Right ventricle myocardium inferior (tissue), 1 donor: ENCODE measurements at regions not wholly inside any gene's neighbourhood (a gene's known extent, or its start where the extent isn't known, plus 50 kb on each side); places are given as distances from the start of the nearest gene placed in this dataset.

Experiments
- ATAC-seq: fragments of 200-7000 bp; cut with Tn5 transposase; one replicate; pipeline ENCODE4 v1.9.1; 2020; ENCODE audit warnings: mild to moderate bottlenecking, moderate library complexity
- DNase-seq: peaks from one replicate; pipeline ENCODE4 v3.0.0; 2021; ENCODE audit errors: missing footprints
- intact Hi-C: fragments of 100-400 bp; cut with DNase I; formaldehyde crosslinking; loops from one replicate; pipeline ENCODE4 v1.11.0; 2022
- donor health status: DM: no; HTN: yes; CAD: no; lungs with severe emphysema.

DNA sequence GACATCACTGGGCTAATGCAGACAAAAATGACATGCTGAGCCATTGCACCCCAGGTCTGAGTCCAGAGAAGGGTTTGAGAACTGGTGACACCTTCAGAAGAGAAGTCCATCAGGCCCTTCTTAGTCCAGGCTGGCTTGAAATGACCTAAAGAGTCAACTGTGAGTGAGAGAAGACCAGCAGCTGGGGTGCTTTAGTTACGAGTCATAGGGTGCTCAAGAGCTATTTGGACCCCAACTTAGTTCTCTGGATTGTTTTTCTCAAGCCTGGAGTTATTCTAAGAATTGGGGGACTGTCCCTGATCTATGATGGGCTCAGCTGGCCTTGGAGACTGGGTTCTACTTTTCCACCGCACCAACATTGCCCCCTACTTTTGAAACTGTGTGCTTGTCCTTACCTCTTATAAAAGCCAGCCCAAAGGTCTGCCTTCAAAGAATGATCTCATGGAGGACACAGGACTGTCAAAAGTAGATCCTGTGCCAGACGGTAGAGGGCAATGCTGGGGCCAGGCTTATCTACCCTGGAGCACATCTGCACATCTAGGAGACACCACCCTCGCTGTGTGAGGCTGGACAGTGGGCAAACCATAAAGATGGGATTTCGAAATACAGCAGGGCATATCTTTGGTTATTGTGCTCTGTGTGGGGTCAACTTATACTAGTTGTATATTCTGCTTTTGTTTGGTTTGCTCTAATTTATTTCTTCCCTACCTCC is 333.0 kb upstream of the SLC14A2 start:
- ATAC-seq (no peak), DNase-seq (no peak)
- intact Hi-C loops, result no loop called here

DNA sequence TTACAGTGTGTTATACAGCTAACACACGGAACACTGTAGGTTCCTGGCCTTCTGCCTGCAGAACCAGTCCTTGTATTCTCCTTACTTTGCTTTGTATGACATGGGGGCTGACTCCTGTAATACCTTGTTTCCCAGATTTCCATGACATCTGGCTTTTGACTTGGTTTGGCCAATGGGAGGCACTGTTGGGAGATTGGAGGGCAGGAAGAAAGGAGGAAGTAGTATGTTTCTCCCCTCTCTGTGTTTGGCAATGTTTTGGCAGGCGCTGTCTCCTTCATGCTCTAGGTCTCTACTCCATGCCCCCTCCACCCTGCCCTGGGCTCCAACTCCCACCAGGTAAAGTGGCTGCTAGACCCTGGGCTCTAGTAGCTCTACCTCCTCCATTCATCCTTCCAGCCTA is 331.1 kb upstream of the SLC14A2 start:
- no peak for DNase-seq
- intact Hi-C loops, result no loop called here
- no peak for ATAC-seq

DNA sequence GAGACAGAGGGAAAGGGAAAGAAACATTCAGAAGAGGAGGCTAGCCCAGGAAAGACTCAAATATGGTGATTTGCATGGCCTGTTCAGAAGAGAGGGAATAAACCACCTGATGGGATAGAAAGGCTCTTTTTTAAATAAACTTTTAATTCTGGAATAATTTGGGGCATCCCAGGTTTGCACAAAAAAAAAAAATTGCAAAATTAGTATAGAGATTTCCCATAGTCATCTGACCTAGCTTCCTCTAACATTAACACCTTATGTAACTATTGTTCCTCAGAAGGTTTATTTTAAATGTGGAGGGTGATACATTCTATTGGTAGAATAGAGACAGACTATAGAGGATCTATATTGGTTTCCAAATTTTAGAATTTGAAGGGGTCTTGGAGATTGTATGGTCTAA is 330.4 kb upstream of the SLC14A2 start:
- no peak for ATAC-seq
- intact Hi-C loops, result no loop called here

DNA sequence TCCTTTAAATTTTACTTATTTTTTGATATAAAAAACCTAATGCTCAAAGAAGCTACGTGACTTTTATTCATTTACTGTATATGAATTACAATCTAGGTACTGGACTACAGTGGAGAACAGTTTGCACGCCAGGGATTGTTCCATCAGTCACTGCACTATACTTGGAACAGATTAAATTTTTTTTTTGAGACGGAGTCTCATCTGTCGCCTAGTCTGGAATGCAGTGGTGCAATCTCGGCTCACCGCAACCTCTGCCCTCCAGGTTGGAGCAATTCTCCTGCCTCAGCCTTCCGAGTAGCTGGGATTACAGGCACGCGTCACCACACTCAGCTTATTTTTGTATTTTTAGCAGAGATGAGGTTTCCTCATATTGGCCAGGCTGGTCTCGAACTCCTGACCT is 330.0 kb upstream of the SLC14A2 start:
- ATAC-seq (no peak), DNase-seq (no peak)
- intact Hi-C loops, result no loop called here

More for the DNA sequence above, 330.4 kb upstream of the SLC14A2 start:
- DNase-seq, result no peak

DNA sequence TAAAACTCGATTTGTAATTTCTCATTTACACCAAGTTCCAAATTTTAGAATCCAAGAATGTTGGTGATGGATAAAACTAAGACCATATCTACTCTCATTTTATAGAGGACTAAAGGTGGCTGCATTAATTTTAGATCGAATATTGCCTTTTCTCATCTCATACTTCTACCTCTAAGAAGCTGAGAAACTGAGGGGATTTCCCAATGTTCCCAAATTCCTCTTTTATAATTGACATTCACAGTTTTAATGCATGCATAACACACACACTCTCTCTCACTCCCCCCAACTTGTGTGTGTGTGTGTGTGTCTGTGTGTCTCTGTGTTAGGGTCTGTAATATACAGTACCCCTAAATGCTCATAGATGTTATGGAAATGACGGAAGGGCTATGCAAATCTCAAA is 328.8 kb upstream of the SLC14A2 start:
- no peak for DNase-seq

DNA sequence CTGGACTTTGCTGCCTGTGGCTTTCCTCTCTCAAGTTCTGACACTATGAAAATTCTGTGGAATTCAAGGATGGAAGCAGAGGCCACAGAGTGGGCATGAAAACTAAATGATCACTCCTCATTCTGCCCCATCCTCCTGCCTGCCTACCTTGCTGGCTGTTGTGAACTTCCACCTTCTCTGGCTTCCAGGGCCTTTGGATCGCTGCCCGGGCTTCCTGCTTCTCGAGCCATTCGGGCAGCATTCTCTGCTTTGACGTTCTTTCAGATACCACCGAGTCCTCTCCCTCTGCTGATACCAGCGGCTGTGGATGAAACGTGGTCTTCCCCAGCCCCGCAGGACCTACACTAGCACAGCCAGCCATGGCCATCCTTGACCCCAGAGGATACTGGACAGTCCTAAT is 327.7 kb upstream of the SLC14A2 start:
- ATAC-seq (no peak), DNase-seq (no peak)
- intact Hi-C loops, result no loop called here

More for the DNA sequence above, 328.8 kb upstream of the SLC14A2 start:
- intact Hi-C loops, result no loop called here
- no peak for ATAC-seq

DNA sequence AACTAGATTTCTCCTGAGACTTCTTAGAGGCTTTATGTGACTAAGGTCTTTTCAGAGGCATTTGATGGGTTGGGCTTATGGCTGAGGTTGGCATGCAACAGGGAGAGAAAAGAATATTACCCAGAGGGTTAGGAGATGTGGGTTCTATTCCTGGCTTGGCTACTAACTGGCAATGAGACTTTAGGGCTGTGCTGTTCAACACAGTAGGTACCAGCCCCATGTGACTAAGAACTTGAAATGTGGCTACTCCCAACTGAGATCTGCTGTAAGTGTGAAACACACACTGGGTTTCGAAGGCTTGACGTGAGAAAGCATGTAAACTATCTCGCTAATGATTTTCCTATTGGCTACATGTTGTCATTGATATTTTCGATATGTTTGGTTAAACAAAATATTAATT is 324.9 kb upstream of the SLC14A2 start:
- ATAC-seq, result no peak
- intact Hi-C loops, result no loop called here
- DNase-seq, result no peak

DNA sequence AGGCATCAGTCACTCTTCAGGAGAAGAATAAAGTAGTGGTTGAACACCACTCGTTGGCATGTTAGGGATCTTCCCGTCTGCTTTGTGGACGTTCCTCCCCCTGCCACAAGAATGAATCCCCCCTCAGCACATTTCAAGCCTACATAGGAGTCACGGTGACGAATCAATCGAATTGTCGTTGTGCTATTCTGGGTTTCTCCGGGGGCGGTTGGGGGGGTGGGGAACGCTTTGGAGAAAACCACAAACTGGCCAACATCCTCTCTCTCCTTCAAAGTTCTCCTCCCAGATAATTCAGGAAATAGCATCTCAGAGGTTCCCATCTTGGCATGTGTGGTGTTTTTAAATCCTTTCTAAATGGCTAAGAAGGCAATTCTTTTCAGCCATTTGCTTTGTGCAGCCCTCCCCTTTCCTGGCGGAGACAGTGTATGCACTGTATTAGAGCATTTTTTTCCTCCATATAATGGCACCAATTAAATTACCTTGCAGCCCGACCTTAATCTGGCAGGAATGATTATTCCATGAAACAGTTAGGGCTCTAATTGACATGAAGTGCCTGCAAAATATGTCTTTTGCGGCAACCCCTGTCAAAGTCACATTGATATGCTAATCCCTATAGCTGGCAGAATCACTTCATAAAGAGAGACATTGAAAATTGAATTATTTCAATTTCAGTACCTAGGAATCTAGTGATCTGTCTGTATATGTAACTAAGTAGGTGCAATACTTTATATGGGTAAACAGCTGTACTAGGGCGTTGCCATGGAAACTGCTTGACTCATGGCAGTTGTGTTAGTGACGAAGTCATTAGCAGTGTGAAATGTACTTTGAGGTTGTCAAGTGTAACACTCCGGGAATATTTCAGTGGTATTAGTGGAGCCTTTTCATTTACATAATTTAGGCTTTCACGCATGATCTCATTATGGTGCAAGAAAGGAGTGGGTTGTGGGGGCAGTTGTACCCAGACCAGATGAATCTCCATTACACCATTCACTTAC is 323.4 kb upstream of the SLC14A2 start:
- intact Hi-C loops, result no loop called here
- ATAC-seq, result no peak
- DNase-seq, result no peak

DNA sequence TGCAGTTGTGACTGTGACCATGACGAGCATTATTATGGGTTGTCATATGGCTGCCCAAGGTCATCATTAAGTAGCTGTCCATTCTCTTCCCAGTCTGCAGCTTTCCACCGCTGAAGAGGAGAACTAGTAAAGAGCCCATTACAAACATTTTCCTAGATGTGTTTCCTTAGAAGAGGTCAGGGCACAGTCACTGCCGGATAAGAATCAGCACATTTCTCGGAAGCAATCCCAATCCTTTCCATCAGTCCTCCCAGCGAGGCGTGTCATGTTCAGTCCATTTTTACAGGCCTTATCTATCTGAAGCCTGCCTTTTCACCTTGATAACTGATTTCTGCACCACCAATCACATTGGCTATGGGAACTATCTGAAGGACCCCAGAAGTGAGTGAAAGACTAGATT is 319.9 kb upstream of the SLC14A2 start:
- ATAC-seq (no peak), DNase-seq (no peak)
- intact Hi-C loops, result no loop called here

DNA sequence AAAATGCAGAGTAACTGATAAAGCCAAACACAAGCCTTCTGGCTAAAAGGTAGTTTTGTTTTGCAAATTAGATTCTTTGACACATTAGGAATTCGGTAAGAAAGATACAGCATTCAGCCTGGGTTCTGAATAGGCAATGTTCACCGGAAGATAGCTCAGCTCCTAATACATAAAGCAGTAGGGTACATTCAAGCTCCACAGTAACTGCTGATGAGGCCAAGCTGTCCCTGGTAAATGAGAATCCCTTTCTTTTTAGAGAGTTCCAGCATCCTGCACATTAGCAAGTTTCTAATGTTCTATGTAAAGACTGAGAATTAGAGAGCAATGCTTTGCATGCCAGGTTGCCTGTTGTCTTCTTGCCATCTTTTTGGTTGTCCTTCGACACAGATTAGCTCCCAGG is 316.3 kb upstream of the SLC14A2 start:
- DNase-seq (no peak), ATAC-seq (no peak)
- intact Hi-C loops, result no loop called here

DNA sequence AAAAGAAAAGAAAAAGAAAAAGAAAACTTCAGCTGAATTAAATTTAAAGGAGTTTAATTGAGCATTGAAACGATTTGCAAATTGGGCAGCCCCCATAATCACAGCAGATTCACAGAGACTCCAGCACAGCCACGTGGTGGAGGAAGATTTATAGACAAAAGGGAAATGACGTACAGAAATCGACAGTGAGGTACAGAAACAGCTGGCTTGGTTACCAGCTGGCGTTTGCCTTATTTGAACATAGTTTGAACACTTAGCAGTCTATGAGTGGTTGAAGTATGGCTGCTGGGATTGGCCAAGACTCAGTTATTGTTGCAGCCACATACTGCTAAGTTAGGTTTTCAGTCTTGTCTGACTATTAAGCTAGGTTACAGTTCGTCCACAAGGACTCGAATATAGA is 312.2 kb upstream of the SLC14A2 start:
- intact Hi-C loops, result no loop called here
- ATAC-seq (no peak), DNase-seq (no peak)

DNA sequence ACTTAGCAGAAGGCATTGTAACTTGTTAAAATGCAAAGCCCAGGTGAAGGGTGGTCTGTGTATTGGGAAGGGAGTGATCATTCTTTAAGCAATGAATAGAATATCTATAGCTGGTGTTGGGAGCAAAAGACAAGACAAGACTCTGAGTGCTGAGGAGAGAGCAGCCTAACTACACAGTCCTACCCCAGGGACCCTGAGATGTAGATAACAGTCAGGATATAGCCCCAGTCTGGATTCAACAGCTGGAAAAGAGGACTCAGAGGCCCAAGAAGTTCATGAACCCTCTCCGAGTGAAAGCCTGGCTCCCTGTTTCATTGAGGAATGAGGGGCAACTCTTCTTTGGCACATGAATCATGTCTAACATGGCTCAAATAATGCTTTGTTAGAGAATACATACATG is 310.7 kb upstream of the SLC14A2 start:
- intact Hi-C loops, result no loop called here
- ATAC-seq, result peak; percentile 54
- DNase-seq, result no peak

DNA sequence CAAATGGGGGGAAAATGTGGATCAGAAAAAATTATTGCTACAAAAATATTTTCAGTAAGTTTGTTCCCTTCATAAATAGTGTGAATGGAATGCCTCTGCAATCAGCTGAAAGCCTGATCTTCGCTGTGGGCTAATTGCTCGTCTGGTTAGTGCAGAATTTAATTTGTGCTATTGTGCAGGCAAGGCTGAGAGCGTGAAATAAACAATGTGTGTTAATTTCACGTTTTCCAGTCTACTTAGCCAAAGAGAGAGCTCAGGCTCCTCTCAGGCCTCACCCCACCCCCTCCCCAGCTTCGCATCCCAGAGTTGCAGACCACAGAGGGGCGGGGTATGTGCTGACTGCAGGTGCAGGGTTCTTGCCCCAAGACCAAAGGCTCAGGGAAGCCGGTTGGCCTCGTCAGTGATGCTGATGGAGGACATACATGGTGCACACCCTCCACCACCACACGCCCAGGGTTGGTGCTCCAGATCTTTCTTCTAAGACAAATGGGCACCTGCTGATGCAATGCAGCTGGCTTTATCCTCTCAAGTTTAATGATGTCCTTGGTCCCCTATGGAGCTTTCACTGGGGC is 302.6 kb upstream of the SLC14A2 start:
- DNase-seq (no peak), ATAC-seq (no peak)
- intact Hi-C loops, result no loop called here

DNA sequence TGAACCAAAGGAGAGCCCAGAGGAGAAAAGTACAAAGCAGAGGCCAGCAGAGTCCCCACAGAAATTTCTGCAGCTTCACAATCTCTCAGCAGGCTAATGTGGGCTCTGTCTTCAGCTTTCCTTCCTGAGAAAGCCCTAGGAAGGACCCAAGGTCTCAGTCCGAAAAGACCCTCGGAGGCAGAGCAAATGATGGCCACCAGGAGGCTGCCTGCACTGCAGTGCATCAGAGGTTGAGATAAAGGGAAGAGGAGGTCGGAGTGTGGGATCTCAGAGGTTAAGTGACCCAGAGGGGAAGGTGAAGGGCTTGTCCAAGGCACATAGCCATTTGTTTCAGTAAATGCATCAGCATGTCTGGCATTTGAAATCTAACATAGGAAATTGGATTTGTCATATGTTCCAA is 299.1 kb upstream of the SLC14A2 start:
- DNase-seq (no peak), ATAC-seq (no peak)
- intact Hi-C loops, result no loop called here

DNA sequence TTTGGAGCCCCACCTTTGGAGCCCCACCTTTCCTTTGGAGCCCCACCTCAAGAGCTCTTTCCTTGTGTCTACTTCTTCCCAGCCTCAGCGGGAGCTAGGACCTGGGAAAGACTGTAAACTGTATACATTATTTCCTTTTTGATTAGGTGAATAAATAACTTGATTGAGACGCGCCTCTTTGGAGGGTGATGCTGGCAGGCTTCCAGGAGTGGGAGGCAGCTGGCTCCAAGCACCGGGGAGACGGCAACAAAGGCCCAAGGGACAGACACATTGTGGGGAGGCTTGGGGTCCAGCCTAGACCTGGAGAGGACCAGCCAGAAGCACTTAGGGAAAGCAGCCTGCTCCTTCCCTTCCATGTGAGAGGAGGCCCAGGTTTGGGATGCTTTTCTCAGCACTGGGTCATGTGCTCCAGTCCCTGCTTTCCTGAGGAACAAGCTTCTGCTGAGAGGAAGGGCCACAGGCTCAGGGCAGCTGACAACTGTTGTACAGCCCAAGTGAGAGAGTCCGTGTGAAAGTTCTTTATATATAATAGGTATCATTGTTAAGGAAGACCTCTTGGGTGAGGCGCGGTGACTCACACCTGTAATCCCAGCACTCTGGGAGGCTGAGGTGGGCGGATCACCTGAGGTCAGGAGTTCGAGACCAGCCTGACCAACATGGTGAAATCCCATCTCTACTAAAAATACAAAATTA is 297.2 kb upstream of the SLC14A2 start:
- intact Hi-C loops, result no loop called here
- no peak for DNase-seq
- no peak for ATAC-seq

DNA sequence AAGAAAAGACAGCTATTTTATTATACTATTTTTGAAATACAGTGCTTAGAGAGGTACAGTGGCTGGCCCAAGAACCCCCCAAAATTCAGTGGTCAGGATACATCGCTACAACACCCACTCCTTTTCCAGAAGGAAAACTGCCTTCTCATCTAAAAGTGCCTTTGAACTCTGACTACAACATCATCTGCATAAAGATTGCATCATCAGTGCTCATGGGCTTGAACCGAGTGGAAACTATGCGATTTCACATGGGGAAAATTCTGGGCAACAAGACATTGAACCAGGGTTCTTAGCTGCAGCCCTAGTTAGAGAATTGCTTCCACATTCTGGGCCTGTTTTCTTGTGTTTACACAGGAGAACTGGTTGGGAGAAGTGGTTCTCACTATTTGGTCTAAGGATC is 294.6 kb upstream of the SLC14A2 start:
- ATAC-seq (no peak), DNase-seq (no peak)
- intact Hi-C loops, result loop anchor here (5.0 kb wide), 1 partner anchor 68 kb away; no protein-coding TSS in a partner anchor

DNA sequence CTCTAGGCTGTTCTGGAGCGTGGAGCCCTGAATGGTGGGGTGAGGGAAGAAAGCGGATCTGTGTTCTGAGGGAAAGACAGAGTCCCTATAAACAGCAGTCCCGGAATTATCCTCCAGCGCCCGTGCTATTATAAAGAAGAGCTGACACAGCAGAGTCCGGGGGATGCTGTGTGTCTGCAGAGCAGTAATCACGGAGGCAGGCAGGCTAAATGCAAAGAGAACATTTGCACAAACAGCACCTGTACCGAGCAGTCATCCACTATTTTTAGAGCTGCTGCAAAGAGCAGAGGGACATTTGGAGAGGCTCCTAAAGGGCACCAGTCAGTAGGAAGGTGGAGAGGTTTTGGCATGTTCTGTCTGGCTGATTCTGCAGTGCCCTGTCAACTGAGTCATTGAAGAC is 293.8 kb upstream of the SLC14A2 start:
- ATAC-seq (peak; percentile 76), DNase-seq (no peak)
- intact Hi-C loops, result loop anchor here (5.0 kb wide), 1 partner anchor 69 kb away; no protein-coding TSS in a partner anchor

DNA sequence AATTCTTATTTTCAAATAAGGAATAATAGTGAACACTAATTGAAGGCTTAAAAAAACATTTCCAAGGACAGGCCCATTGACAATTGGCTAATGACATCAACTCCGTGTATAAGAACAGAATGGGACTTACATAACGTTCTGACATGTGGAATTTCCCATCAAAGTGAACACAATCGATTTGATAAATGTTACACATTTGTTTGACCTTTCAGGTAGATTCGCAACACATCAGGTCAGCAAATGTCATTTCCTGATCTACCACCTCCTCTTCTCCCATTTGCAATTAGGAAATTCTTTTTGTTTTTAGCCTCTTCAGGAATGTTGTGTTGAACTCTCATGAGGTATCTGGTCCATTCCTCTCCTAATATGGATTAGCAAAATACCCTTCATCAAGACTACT is 292.9 kb upstream of the SLC14A2 start:
- intact Hi-C loops, result loop anchor here (5.0 kb wide), 1 partner anchor 70 kb away; no protein-coding TSS in a partner anchor
- DNase-seq (no peak), ATAC-seq (no peak)

DNA sequence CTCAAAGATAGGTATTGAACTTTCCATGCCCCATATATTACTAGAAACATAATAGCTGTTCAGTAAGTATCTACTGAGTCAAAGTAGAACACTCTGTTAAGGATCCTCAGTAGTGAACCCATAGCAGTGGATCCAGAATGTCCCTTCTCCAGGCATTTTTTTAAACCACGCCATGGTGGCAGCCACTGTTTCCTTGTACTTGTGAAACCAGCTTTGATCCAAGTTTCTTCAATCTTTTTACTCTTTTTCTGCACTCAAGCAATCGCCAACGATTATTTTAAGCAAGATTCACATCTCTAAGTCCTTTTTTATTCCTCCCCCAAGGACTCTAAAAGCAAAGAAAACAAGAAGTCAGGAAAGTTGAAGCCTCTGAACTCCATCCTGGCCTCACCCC is 291.2 kb upstream of the SLC14A2 start:
- intact Hi-C loops, result loop anchor here (5.0 kb wide), 1 partner anchor 72 kb away; no protein-coding TSS in a partner anchor
- no peak for ATAC-seq

More for the DNA sequence above, 291.2 kb upstream of the SLC14A2 start:
- DNase-seq, result no peak
